Left colon (tissue), 2 donors: ENCODE measurements at regions not wholly inside any gene's neighbourhood (a gene's known extent, or its start where the extent isn't known, plus 50 kb on each side); places are given as distances from the start of the nearest gene placed in this dataset.
"Not testable (repeated sequence)": the region's sequence is repeated elsewhere in the genome, so short reads cannot be mapped to it uniquely, and the experiment has no call there.

Experiments used
- ATAC-seq: fragments of 200-7000 bp; cut with Tn5 transposase; one replicate; pipeline ENCODE4 v1.9.1; 2020; ENCODE audit warnings: mild to moderate bottlenecking, moderate library complexity
- DNase-seq, 2 donors: peaks; one replicate each; pipeline ENCODE4 v3.0.0-alpha.2; 2020
- intact Hi-C, 2 donors: fragments of 100-400 bp; cut with DNase I in 1 of 2; cut with micrococcal nuclease in 1 of 2; formaldehyde crosslinking; loops; one replicate each; pipeline versions ENCODE4 v1.11.2 to v1.14.0; 2022; cut with DNase I, micrococcal nuclease
- donor health status: DM: no; HTN: no; CAD: no.
- donor health status: DM: yes; HTN: yes; CAD: no.

DNA sequence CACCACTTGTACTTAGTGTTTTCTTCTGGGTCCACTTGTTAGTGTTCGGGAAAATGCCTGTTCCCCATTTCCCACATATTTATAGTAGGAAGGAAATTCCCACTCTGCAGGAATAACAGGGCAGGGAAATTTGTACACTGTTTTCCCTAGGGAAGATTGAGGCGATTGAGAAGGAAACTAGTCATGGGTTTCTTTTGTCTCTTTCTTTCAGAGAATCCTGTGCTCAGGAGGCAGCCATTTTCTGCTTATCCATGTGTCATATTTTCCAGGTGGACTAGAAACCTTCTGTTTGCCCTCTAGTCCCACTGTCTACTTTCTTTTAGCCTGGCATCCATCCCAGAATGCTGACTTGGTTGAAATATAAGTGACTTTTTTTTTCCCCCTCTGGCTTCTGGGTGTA is 299.1 kb upstream of the ANKRD50 start:
- no peak for DNase-seq

DNA sequence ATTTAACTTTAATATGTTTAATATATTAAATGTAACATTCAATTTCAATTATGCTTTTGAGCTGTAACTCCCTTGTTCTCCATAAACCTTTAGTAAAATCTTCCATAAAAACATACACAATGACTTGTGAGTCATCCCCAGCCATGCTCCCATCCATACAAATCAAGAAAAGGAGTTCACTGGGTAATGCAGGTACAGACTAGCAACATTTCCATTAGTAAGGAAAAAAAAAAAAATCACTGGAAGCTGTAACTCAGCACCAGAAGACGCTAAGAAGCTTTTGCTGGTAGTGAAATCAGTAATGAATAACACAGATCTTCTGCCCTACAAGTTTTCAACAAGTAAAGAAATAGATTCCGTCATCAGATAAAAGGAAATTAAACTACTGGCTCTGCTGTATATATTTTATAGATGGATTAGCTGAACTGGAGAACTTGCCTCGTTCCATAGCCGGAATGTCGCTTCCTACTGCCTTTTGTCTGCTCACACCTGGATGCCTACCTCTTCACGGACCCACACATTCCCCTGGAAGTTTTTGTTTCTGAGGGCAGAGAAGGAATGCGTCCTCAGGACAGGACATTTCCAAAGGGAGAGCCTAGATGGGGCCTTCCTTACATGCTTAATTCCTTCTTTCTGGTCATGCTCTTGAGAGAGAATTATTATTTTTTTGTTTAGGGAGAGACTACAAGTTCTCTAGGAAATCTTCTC is 298.4 kb upstream of the ANKRD50 start:
- ATAC-seq = no peak
- intact Hi-C loops = no loop called here
- DNase-seq = no peak

More for the DNA sequence above, 299.1 kb upstream of the ANKRD50 start:
- intact Hi-C loops = no loop called here
- ATAC-seq = no peak

DNA sequence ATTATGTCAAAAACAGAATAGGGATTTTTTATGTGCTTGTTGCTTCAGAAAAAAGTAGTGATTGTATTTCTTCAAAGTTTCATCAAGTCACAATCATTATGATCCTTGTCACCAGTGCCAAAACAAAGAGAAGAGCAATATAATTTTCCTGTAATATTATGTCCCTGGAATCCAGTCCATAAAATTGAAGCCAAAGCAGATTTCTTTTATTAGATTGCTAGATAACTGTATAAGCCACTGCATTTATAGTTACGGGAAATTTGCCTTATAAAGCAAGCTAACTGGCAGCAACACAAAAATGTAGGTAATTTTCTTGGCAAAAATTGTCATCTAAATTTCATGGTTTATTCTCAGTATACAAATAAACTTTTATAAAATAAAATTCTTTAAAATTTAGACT is 296.1 kb upstream of the ANKRD50 start:
- no peak for ATAC-seq
- intact Hi-C loops = no loop called here
- no peak for DNase-seq

DNA sequence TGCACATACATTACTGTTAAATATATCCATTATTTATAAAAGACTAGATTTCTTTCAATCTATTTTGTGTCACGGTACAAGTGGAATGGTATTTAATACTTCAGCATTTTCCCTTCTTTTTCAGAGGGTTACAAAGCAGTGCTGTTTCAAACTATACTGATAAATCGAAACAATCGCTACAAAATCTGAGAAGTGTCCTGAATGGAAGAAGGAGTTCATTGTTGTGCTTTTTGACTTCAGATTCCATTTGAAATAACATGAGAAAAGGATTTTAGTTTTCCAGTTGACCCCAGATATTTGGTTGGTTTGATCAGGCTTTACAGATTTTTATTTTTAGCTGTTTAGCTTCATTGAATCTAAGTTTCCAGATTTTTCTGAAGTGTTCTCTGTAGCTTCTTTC is 292.1 kb upstream of the ANKRD50 start:
- no peak for ATAC-seq
- intact Hi-C loops = no loop called here
- DNase-seq = no peak

DNA sequence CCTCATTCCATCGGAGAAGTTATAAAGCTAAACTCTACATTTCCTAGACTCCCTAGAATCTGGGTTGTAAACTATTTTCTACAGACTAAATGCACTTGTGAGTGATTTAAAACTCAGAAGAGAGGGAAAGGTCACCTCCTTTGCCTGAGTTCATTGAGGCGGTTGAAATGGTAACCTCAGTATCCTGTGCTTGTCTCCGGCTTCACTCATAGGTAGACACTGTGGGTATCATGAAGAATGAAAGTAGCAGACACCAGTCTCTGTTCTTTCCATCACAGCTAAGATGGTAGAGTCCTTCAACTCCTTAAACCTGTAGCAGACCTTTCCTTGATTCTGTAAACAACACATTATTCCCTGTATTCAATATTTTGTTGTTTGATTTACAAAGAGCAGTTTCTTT is 291.3 kb upstream of the ANKRD50 start:
- intact Hi-C loops = no loop called here
- no peak for ATAC-seq
- DNase-seq = no peak

DNA sequence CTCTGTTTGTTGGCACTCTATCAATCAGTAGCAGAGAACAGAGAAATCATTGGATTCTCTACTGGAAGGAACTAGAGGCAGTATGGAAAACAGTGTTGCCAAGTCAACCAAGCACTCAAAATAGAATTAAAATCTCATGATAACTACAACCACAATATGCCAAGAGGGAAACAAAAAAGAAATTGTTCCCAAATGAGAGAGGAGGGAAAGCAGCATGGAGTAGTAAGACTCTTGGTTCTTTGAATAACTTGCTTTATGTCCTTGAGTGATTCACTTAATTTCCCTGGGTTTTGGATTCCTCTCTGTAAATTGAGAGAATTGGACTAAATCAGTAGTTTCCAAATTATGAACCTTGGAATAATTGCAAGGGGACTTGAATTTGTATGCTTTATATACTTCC is 285.5 kb upstream of the ANKRD50 start:
- intact Hi-C loops = no loop called here
- no peak for DNase-seq
- no peak for ATAC-seq

DNA sequence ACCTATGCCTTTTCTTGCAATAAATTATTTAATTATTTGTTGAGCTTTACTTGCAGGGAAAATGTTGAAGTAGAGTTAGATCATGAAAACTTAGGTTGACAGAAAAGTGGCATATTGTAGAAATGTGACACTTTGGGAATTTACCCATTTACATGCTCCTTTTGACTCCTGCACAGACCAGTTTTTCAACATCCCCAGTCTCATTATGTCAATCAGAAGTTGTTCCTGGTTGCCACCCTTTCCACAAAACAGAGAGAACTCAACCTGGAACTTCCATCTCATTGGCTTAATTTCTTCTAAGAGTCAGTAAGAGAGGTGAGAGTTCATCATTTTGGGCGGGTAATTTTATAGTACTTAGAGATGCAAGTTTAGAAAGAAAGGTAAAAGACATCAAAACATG is 284.6 kb upstream of the ANKRD50 start:
- DNase-seq = no peak
- intact Hi-C loops = no loop called here
- ATAC-seq = no peak

DNA sequence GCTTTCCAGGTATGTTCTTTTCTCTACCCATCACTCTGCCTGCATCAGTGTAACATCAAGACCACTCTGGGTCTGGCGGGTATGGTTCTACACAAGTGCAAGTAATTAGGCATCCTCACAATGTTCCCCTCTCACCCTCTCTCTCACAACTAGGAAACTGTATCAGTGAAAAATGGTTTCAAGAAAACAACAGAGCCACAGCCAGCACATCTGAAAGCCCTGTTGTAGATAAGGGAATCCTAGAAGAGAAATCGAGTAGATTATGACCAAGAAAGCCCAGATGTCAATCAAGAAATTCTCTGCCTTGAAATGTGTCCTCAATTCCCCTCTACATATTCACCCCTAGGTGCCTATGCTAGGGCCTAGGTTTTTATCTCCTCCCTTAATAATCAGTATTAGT is 281.3 kb upstream of the ANKRD50 start:
- DNase-seq = no peak
- intact Hi-C loops = no loop called here
- ATAC-seq = no peak

DNA sequence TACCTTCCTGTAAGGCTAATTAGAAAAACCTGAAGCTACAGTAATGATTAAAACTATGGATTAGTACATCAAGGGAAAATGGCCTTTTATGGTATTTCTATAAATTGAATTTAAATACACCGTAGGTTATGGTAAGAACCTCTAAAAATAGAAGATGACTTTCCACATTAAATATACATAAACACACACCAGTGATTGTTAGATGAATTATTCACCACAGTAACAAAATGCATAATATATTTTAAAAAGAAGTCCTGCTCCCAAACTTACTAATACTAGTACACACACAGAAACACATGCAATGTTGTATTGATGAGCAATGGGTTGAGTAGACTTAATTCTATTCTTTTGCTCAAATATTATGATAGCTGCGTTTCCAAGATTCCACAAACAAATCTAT is 277.9 kb upstream of the ANKRD50 start:
- DNase-seq = no peak
- intact Hi-C loops = no loop called here
- ATAC-seq = no peak

DNA sequence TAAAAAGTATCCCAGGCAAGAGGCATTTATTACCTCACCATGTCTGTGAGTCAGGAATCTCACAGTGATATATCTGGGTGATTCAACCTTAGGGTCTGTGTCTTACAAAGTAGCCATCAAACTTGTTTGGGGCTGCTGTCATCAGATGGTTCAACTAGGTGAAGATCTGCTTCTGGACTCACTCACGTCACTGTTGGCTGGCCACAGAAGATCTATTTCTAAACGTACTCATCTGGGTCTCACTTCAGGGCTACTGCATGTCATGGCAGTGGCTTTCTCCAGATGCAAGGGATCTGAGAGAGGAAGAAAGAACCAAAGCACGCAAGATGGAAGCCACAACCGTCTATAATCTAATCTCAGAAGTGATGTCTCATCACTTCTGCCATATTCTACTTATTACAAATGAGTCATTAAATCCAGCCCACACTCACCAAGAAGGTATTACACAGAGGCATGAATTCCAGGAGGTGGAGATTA is 267.8 kb upstream of the ANKRD50 start:
- ATAC-seq (no peak), DNase-seq (no peak)
- intact Hi-C loops = no loop called here

DNA sequence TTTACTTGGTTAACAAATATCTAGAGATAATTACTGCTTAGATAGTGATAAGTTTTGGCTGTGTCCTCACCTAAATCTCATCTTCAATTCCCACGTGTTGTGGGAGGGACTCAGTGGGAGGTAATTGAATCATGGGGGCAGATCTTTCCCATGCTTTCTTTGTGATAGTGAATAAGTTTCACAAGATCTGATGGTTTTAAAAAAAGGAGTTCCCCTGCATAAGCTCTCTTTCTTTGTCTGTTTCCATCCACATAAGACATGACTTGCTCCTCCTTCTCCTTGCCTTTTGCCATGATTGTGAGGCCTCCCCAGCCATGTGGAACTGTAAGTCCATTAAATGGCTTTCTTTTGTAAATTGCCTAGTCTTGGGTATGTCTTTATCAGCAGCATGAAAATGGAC is 266.0 kb upstream of the ANKRD50 start:
- ATAC-seq, intact Hi-C loops, DNase-seq: not testable (repeated sequence)

DNA sequence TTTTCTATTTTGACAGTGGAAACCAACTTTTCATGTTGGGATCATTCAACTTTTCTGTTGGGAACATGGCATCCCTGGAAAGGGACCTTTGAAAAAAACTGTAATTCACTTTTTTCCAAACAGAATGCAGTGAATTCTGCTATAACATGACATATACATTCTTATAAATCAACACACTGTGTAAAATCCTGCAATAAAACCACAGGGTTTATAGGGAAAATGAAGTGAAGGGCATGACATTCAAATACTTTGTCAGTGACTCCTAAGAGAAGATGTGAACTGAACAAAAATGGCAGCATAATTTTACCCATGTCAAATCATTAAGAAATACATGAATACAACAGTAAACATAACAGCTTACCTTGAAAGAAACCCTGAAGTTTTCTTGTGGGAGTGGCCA is 264.5 kb upstream of the ANKRD50 start:
- no peak for DNase-seq
- ATAC-seq = no peak
- intact Hi-C loops = no loop called here

DNA sequence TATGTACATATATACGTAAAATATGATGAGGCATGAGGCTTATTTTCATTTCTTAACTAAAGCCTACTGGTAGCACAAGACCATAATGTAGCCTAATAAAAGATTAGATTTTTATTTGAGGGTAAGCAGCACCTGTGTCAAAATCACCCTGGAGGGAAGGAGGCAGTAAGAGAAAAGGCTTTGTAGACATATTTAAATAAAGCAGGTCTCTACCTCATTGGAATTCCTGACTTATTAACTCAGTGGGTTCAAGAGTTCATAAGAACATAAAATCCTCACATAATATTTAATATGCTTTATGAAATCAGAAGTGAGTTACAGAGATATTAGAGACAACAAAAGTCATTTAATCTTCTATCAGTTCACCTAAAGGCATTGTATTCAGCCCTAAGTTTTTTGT is 261.6 kb upstream of the ANKRD50 start:
- ATAC-seq = no peak
- intact Hi-C loops = no loop called here
- DNase-seq = no peak

DNA sequence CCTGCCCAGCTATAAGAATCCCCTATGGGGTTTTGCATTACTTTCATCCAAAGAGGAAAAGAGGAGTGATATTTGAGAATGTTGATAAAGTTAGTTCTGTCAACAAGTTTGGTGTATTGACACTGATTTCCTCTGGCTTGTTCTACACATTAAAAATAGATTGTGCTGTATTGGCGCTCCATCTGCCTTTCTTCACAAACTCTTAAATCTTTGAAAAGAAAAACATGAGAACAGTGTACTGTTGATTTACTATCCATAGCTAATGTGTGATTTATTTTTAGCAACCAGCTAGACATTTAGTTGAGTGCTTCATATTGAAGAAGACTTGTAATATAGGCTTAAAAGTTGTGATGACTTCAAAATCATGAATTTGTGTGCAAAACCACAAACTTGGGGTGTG is 261.2 kb upstream of the ANKRD50 start:
- intact Hi-C loops = no loop called here
- no peak for DNase-seq
- ATAC-seq = no peak

DNA sequence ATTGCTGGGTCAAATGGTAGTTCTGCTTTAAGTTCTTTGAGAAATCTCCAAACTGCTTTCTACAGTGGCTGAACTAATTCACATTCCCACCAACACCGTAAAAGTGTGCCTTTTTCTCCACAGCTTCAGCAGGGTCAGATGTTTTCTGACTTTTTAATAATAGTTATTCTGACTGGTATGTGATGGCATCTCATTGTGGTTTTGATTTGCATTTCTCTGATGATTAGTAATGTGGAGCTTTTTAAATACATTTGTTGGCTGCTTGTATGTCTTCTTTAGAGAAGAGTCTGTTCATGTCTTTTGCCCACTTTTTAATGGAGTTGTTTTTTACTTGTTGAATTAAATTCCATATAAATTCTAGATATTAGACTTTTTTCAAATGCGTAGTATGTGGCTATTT is 257.5 kb upstream of the ANKRD50 start:
- no peak for ATAC-seq
- intact Hi-C loops = no loop called here

DNA sequence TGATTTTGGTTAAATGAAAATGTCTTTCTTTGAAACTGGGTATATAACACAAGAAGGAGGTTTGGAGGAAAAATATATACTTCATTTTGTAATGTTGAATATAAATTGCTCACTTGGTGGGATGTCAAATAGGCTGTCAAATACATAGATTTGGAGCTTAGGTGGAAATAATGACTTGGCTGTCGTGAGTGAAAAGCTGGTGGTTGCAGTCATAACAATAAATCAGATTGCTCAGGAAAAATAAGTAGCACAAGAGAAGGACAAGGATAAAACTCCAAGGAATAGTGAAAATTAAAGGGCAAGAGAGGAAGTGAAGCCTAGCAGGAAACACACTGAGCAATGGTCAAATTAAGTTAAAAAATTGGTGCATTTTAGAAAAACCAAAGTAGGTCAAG is 253.0 kb upstream of the ANKRD50 start:
- intact Hi-C loops = no loop called here
- ATAC-seq = no peak
- no peak for DNase-seq

More for the DNA sequence above, 257.5 kb upstream of the ANKRD50 start:
- no peak for DNase-seq

DNA sequence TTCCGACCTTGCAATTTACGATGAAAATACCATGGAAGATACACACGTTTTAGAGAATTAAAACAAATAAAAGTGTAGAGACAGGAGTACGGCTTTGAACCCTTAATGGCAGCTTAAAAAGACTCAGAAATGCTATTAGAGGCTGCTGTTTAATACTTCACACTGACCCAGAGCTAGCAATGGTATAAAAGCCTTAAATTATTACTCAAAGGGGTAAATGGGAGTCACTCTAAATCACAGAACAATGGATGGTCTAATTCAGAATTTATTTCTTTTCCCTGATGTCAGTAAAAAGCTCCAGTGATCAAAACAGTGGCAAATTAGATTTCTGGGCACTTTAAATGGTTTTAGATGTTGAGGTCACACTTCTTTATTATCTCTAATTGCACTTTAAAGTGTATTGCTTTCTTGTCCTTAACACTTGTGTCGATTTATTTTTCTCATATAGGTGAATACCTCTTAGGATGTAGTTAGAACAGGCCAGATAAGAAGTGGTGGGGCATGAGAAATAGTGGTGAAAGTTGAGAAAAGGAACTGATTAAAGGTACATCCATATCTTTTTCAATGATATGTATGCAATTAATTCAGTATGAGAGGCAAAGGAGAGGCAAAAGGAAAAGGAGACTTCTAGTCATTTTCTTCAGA is 252.4 kb upstream of the ANKRD50 start:
- intact Hi-C loops = no loop called here
- ATAC-seq (no peak), DNase-seq (no peak)

DNA sequence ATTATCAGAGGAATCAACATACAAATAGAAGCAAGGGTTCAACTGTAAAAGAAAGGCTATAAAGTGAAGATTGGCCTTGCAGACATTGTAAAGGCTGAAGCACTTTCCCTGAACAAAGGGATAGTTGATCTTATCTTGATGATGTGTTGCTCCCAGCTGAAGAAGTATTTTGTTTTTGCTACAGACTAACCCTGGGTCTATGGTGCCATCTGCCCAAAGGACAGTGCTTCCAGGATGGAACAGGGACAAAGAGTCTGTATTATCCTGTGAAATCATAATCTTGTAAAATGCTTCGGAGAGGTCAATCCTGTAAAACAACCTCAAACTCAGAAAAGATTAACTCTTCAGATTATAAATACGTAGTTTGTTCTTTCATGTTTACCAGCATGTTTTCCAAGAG is 251.7 kb upstream of the ANKRD50 start:
- intact Hi-C loops = no loop called here
- ATAC-seq = no peak

DNA sequence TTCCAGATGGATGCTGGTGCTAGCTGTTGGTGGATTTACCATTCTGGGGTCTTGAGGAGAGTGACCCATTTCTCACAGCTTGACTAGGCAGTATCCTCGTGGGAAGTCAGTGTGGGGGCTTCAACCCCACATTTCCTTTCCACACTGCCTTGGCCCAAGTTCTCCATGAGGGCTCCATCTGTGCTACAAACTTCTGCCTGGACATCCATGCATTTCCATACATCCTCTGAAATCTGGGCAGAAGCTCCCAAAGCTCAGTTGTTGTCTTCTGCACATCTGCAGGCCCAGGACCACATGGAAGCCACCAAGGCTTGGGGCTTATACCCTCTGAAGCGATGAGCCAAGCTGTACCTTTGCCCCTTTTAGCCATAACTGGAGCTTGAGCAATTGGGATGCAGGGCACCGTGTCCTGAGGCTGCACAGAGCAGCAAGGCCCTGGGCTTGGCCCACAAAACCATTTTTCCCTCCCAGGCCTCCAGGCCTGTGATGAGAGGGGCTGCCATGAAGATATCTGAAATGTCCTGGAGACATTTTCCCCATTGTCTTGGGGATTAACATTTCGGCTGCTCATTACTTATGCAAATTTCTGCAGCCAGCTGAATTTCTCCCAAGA is 248.7 kb upstream of the ANKRD50 start:
- ATAC-seq = no peak
- intact Hi-C loops = no loop called here
- no peak for DNase-seq

More for the DNA sequence above, 251.7 kb upstream of the ANKRD50 start:
- no peak for DNase-seq

DNA sequence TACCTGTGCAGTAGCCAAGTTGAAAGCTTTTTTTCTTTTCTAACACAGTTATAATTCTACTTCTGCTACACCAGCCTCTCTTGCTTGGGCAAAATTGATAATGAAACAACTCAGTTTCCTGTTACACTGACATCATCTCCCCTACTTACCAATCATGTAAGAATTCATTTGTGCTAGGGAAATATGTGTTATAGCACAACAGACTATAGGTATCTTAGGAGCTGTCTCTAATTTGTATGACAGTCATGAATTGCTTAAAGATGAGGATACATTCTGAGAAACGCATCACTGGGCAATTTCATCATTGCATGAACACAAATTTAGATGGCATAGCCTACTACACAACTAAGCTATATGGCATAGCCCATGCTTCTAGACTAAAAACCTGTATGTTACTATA is 246.3 kb upstream of the ANKRD50 start:
- DNase-seq (no peak), ATAC-seq (no peak)
- intact Hi-C loops = no loop called here
